Loucy (cell line): ENCODE measurements at regions not wholly inside any gene's neighbourhood (a gene's known extent, or its start where the extent isn't known, plus 50 kb on each side); places are given as distances from the start of the nearest gene placed in this dataset.

Source experiments
- CTCF ChIP-seq: fragments of 200-600 bp; sonication (generic); conservative IDR thresholded peaks from 2 replicates; pipeline ENCODE4 v1.5.1; 2014; ENCODE audit warnings: mild to moderate bottlenecking, antibody characterized with exemption, low read length
- EZH2phosphoT487 ChIP-seq: fragments of 200-600 bp; IDR thresholded peaks from 2 replicates; pipeline ENCODE4 v1.6.1; 2018; ENCODE audit warnings: antibody characterized with exemption, mild to moderate bottlenecking, moderate library complexity, borderline replicate concordance

DNA sequence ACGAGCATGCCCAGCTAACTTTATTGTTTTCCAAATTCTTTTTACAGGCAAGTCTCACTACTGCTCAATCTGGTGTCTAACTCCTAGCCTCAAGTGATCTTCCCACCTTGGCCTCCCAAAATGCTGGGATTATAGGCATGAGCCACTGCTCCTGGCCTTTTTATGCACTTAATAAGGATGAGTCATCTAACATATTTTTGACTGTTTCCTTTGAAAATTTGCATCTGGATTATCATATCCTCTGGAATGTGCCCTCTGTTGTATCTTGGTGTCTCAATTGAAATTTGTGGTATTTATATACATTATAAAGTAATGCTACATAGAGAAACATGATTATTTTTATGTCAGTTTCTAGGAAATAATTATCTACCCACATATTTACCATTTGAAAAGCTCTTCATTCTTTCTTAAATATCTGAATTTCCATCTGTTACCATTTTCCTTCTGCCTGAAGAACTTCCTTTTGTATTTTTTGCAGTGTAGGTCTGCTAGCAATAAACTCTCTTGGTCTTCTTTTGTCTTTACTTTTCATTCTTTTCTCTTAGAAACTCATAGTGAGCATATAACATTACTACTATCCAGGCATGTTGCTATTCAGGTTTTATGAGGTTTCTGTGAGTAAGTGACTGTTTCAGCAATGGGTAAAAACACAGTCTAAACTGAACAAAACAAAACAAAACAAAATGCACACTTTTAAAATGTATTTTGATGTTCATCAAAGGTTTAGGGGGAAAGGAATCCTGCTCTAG is 52.8 kb upstream of the CNOT2 start:
- TF ChIP-seq CTCF: no peak
- TF ChIP-seq EZH2phosphoT487: no peak
